Neural cell (in vitro differentiated cells): ENCODE measurements at regions not wholly inside any gene's neighbourhood (a gene's known extent, or its start where the extent isn't known, plus 50 kb on each side); places are given as distances from the start of the nearest gene placed in this dataset.

ENCODE experiments used
- H2AFZ ChIP-seq: fragments of 200-600, 300-800 bp; sonication (generic), shearing (Covaris generic); 2 replicates; pipeline ENCODE4 v1.6.0; 2014; ENCODE audit warnings: low read depth, mild to moderate bottlenecking, antibody characterized with exemption, low read length, moderate library complexity
- H3F3A ChIP-seq: fragments of 200-600 bp; shearing (Covaris generic); 2 replicates; pipeline ENCODE4 v1.6.1; 2016; ENCODE audit warnings: mild to moderate bottlenecking, moderate library complexity, mixed read lengths, antibody characterized with exemption, low read length; ENCODE audit not compliant: insufficient read depth, poor library complexity, severe bottlenecking
- H3K27ac ChIP-seq: fragments of 200-600, 300-800 bp; sonication (generic), shearing (Covaris generic); 2 replicates; pipeline ENCODE4 v1.5.1; 2014; ENCODE audit warnings: mild to moderate bottlenecking, low read length, moderate library complexity
- H3K27me3 ChIP-seq: fragments of 300-800, 200-600 bp; sonication (generic), shearing (Covaris generic); 2 replicates; pipeline ENCODE4 v1.6.0; 2014; ENCODE audit warnings: mild to moderate bottlenecking, low read depth, low read length, moderate library complexity; ENCODE audit not compliant: insufficient read depth
- H3K36me3 ChIP-seq: fragments of 300-800, 200-600 bp; sonication (generic), shearing (Covaris generic); 2 replicates; pipeline ENCODE4 v1.5.1; 2014; ENCODE audit warnings: mild to moderate bottlenecking, antibody characterized with exemption, low read length, moderate library complexity; ENCODE audit not compliant: insufficient read depth
- H3K4me2 ChIP-seq: fragments of 300-800, 200-600 bp; sonication (generic), shearing (Covaris generic); 2 replicates; pipeline ENCODE4 v1.6.0; 2014; ENCODE audit warnings: mild to moderate bottlenecking, low read length
- H3K4me3 ChIP-seq: fragments of 300-800, 200-600 bp; sonication (generic), shearing (Covaris generic); 2 replicates; pipeline ENCODE4 v1.5.1; 2014; ENCODE audit warnings: mild to moderate bottlenecking, low read length, moderate library complexity
- H3K79me2 ChIP-seq: fragments of 200-600 bp; shearing (Covaris generic); replicated peaks from 2 replicates; pipeline ENCODE4 v1.6.0; 2014; ENCODE audit warnings: mild to moderate bottlenecking, low read length, moderate library complexity; ENCODE audit not compliant: insufficient read depth
- H3K9ac ChIP-seq: fragments of 300-800, 200-600 bp; sonication (generic), shearing (Covaris generic); 2 replicates; pipeline ENCODE4 v1.6.1; 2016; ENCODE audit warnings: mild to moderate bottlenecking, low read length, mixed read lengths
- H3K9me2 ChIP-seq: fragments of 200-600 bp; shearing (Covaris generic); 2 replicates; pipeline ENCODE4 v1.6.1; 2016; ENCODE audit warnings: mild to moderate bottlenecking, low read length, mixed read lengths; ENCODE audit not compliant: insufficient read depth
- H3K9me3 ChIP-seq: fragments of 200-600, 300-800 bp; sonication (generic), shearing (Covaris generic); 2 replicates; pipeline ENCODE4 v1.6.1; 2016; ENCODE audit warnings: mild to moderate bottlenecking, mixed run types, low read length, moderate library complexity, mixed read lengths
- H4K20me1 ChIP-seq: fragments of 200-600 bp; shearing (Covaris generic); 2 replicates; pipeline ENCODE4 v1.6.1; 2016; ENCODE audit warnings: mild to moderate bottlenecking, mixed run types; ENCODE audit not compliant: insufficient read depth
- CTCF ChIP-seq: fragments of 450-650 bp; IDR thresholded peaks from 2 replicates; pipeline ENCODE4 v1.5.1; 2014; ENCODE audit warnings: antibody characterized with exemption, mild to moderate bottlenecking, moderate library complexity; ENCODE audit not compliant: poor library complexity, severe bottlenecking
- EP300 ChIP-seq: fragments of 450-650 bp; conservative IDR thresholded peaks from 2 replicates; pipeline ENCODE4 v1.6.1; 2014; ENCODE audit warnings: antibody characterized with exemption, mild to moderate bottlenecking, moderate library complexity; ENCODE audit not compliant: poor library complexity, severe bottlenecking
- EZH2 ChIP-seq: fragments of 200-600, 300-800 bp; shearing (Covaris generic), sonication (generic); IDR thresholded peaks from 2 replicates; pipeline ENCODE4 v1.6.1; 2014; ENCODE audit warnings: antibody characterized with exemption, low read length, borderline replicate concordance, mild to moderate bottlenecking; ENCODE audit not compliant: insufficient read depth, poor library complexity, severe bottlenecking
- MXI1 ChIP-seq: fragments of 450-650 bp; conservative IDR thresholded peaks from 2 replicates; pipeline ENCODE4 v1.6.1; 2014; ENCODE audit warnings: antibody characterized with exemption, mild to moderate bottlenecking; ENCODE audit not compliant: poor library complexity, severe bottlenecking
- POLR2AphosphoS5 ChIP-seq: IDR thresholded peaks from 2 replicates; pipeline ENCODE4 v1.6.1; 2012
- RAD21 ChIP-seq: fragments of 450-650 bp; conservative IDR thresholded peaks from 2 replicates; pipeline ENCODE4 v1.6.1; 2014; ENCODE audit warnings: antibody characterized with exemption, mild to moderate bottlenecking, moderate library complexity
- REST ChIP-seq: IDR thresholded peaks from 2 replicates; pipeline ENCODE4 v1.6.1; 2012; ENCODE audit warnings: borderline replicate concordance
- SMC3 ChIP-seq: fragments of 450-650 bp; conservative IDR thresholded peaks from 2 replicates; pipeline ENCODE4 v1.6.1; 2014; ENCODE audit warnings: antibody characterized with exemption, mild to moderate bottlenecking, moderate library complexity; ENCODE audit not compliant: poor library complexity
- TAF1 ChIP-seq: IDR thresholded peaks from 2 replicates; pipeline ENCODE4 v1.6.1; 2012; ENCODE audit warnings: low read depth

GRCh38 chr18:73590950-73591349 lies 556.7 kb downstream of the FBXO15 start:
- Histone ChIP-seq H3K9me3 (no peaks in the 10 kb centered on the region), H3K9me2 (no peaks in the 10 kb centered on the region), H3K36me3 (no peaks in the 10 kb centered on the region), H3K9ac (no peak overlapping the region), H3K27me3 (no peaks in the 10 kb centered on the region), H2AFZ (no peak overlapping the region), H3K4me3 (no peak overlapping the region), H3K79me2 (no peaks in the 10 kb centered on the region), H3K4me2 (no peak overlapping the region), H3K27ac (no peak overlapping the region), H4K20me1 (no peaks in the 10 kb centered on the region), H3F3A (no peaks in the 10 kb centered on the region)
- TF ChIP-seq EP300 = no peak
- TF ChIP-seq TAF1 = no peak
- no peak for TF ChIP-seq MXI1
- TF ChIP-seq CTCF = no peak
- TF ChIP-seq POLR2AphosphoS5 = no peak
- TF ChIP-seq REST = no peak
- no peak for TF ChIP-seq RAD21
- TF ChIP-seq EZH2 = no peak
- TF ChIP-seq SMC3 = no peak

GRCh38 chr18:73579698-73580097 lies 567.9 kb downstream of the FBXO15 start:
- no peaks in the 10 kb centered on the region for H3K9me2 ChIP-seq
- no peak for TF ChIP-seq TAF1
- TF ChIP-seq REST = no peak
- no peak for TF ChIP-seq CTCF
- no peak for TF ChIP-seq EP300
- no peak for TF ChIP-seq RAD21
- TF ChIP-seq SMC3 = no peak
- no peak for TF ChIP-seq EZH2
- TF ChIP-seq MXI1 = no peak
- TF ChIP-seq POLR2AphosphoS5 = no peak
- no peak overlapping the region for H3K4me3 ChIP-seq
- H3K27ac ChIP-seq = no peak overlapping the region
- no peaks in the 10 kb centered on the region for H3K9me3 ChIP-seq
- H3K4me2 ChIP-seq = no peak overlapping the region
- H3K79me2 ChIP-seq = no peaks in the 10 kb centered on the region
- no peaks in the 10 kb centered on the region for H3K36me3 ChIP-seq
- H2AFZ ChIP-seq = no peak overlapping the region
- no peaks in the 10 kb centered on the region for H4K20me1 ChIP-seq
- H3K27me3 ChIP-seq = no peaks in the 10 kb centered on the region
- no peaks in the 10 kb centered on the region for H3F3A ChIP-seq
- no peak overlapping the region for H3K9ac ChIP-seq
